Effector memory CD8-positive, alpha-beta T cell (primary cell): ENCODE measurements at regions not wholly inside any gene's neighbourhood (a gene's known extent, or its start where the extent isn't known, plus 50 kb on each side); places are given as distances from the start of the nearest gene placed in this dataset.

ENCODE experiments used
- ATAC-seq: fragments of 150-1000 bp; cut with Tn5 transposase; replicated peaks from 2 replicates; pipeline ENCODE4 v1.10.0; 2021; ENCODE audit warnings: mild to moderate bottlenecking, moderate library complexity
- DNase-seq, 3 experiments: peaks; one replicate each; pipeline ENCODE4 v3.0.0; 2021
- H3K27ac Mint-ChIP-seq, 2 donors: one replicate each; pipeline ENCODE4 v1.8.0; 2022; ENCODE audit warnings: mild to moderate bottlenecking in 2 of 2, mixed read lengths in 2 of 2, moderate library complexity in 2 of 2
- H3K27me3 Mint-ChIP-seq, 2 donors: one replicate each; pipeline ENCODE4 v1.8.0; 2022; ENCODE audit warnings: mixed read lengths in 2 of 2
- H3K36me3 Mint-ChIP-seq: one replicate; pipeline ENCODE4 v1.8.0; 2022; ENCODE audit warnings: mild to moderate bottlenecking, moderate library complexity, mixed read lengths; ENCODE audit not compliant: insufficient read depth
- H3K4me1 Mint-ChIP-seq, 2 donors: one replicate each; pipeline ENCODE4 v1.8.0; 2022; ENCODE audit warnings: low read depth in 2 of 2, mixed read lengths in 2 of 2
- H3K4me3 Mint-ChIP-seq, 2 donors: one replicate each; pipeline ENCODE4 v1.8.0; 2022; ENCODE audit warnings: mild to moderate bottlenecking in 2 of 2, mixed read lengths in 2 of 2, moderate library complexity in 2 of 2
- H3K9me3 Mint-ChIP-seq, 2 donors: one replicate each; pipeline ENCODE4 v1.8.0; 2022; ENCODE audit warnings: mixed read lengths in 2 of 2

- H3K27me3 Mint-ChIP-seq = no peaks in the 10 kb centered on the region
- H3K9me3 Mint-ChIP-seq = peaks cover 6 to 20% of the 10 kb centered on the region in 2 donors
- DNase-seq (no peak), ATAC-seq (no peak)
- H3K4me3 Mint-ChIP-seq = no peak overlapping the region
- no peaks in the 10 kb centered on the region for H3K36me3 Mint-ChIP-seq
- H3K27ac Mint-ChIP-seq = no peak overlapping the region
- no peaks in the 10 kb centered on the region for H3K4me1 Mint-ChIP-seq
These were observed 577.0 kb upstream of the TBX3 start for GRCh38 chr12:115260762-115261675.

DNA sequence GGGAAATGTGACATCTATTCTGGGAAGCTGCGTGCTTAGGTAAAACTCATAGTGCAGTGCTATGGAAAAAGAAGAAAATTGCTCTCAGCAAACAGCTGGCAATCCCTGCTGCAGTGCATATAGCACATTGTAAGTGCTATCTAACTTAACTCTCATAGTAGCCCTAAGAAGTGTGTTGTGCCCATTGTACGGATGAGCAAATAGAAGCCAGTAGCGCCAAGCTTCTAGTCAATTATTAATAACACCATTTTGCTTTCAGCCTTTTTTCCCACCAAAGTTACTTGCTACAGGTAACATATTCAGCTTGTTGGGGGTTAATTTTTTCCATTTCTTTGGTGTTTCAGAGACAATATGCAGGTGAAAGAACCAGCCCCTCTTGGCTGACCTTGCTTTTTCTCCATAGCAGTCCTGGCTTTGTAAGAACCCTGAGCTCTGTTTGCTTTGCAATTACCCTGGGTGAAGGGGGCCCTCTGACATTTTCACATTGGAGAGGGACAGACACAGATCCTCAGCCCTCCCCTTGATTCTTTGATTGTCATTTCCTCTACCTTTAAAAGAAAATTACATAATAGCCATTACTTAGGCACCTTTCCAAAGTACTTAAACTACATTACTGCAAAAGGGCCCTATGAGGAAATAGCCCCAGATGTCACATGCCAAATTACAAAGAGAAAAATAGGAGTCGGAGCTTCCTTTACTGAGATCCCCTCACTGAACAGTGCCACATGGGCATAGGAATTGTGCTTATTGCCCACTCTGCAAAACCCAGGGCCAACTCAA lies 576.2 kb upstream of the TBX3 start:
- H3K27ac Mint-ChIP-seq = no peak overlapping the region
- no peak for DNase-seq
- no peaks in the 10 kb centered on the region for H3K27me3 Mint-ChIP-seq
- H3K4me1 Mint-ChIP-seq = no peaks in the 10 kb centered on the region
- ATAC-seq = no peak
- no peaks in the 10 kb centered on the region for H3K36me3 Mint-ChIP-seq
- H3K9me3 Mint-ChIP-seq = peaks cover 6 to 20% of the 10 kb centered on the region in 2 donors
- H3K4me3 Mint-ChIP-seq = no peak overlapping the region

DNA sequence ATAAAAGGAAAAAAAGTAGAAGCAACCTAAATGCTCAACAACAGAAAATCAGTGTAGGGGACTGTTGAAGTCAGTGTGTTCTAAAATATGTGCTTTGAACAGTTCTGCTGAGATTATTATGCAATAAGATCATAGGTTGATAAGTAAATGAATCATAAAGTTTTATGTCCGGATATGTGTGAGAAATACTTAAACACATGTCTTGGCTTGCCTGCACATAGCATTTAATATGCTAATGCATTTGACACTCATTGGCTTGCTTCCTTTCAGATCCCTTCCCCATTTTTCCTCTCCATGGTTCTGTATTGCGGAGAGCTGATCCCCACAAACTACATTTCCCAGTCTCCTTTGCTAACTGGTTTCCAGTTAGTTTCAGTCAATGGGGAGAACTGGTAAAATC lies 573.8 kb upstream of the TBX3 start:
- DNase-seq = no peak
- ATAC-seq = no peak
- no peak overlapping the region for H3K4me3 Mint-ChIP-seq

GRCh38 chr12:115255962-115256361 lies 572.0 kb upstream of the TBX3 start:
- Mint-ChIP-seq H3K27me3 (no peaks in the 10 kb centered on the region), H3K27ac (no peak overlapping the region), H3K9me3 (peaks cover 14 to 30% of the 10 kb centered on the region in 2 donors), H3K36me3 (no peaks in the 10 kb centered on the region), H3K4me3 (no peak overlapping the region), H3K4me1 (no peaks in the 10 kb centered on the region)
- ATAC-seq = no peak
- DNase-seq = no peak

More for the DNA sequence above, 573.8 kb upstream of the TBX3 start:
- H3K27me3 Mint-ChIP-seq = no peaks in the 10 kb centered on the region
- no peak overlapping the region for H3K27ac Mint-ChIP-seq
- H3K36me3 Mint-ChIP-seq = no peaks in the 10 kb centered on the region
- no peaks in the 10 kb centered on the region for H3K4me1 Mint-ChIP-seq
- H3K9me3 Mint-ChIP-seq = peaks cover 6 to 22% of the 10 kb centered on the region in 2 donors

- no peaks in the 10 kb centered on the region for H3K27me3 Mint-ChIP-seq
- peaks cover 14 to 30% of the 10 kb centered on the region in 2 donors for H3K9me3 Mint-ChIP-seq
- no peak overlapping the region for H3K4me3 Mint-ChIP-seq
- H3K4me1 Mint-ChIP-seq = no peaks in the 10 kb centered on the region
- ATAC-seq = no peak
- DNase-seq = no peak
- no peaks in the 10 kb centered on the region for H3K36me3 Mint-ChIP-seq
- H3K27ac Mint-ChIP-seq = no peak overlapping the region
These were observed 571.3 kb upstream of the TBX3 start for GRCh38 chr12:115255257-115255656.

- H3K27me3 Mint-ChIP-seq = no peaks in the 10 kb centered on the region
- no peaks in the 10 kb centered on the region for H3K4me1 Mint-ChIP-seq
- no peaks in the 10 kb centered on the region for H3K36me3 Mint-ChIP-seq
- no peak overlapping the region for H3K4me3 Mint-ChIP-seq
- ATAC-seq = no peak
- H3K27ac Mint-ChIP-seq = no peak overlapping the region
- no peak for DNase-seq
- H3K9me3 Mint-ChIP-seq = peaks cover 10 to 25% of the 10 kb centered on the region in 2 donors
These were observed 569.1 kb upstream of the TBX3 start for GRCh38 chr12:115253049-115253448.

GRCh38 chr12:115251727-115252126 lies 567.8 kb upstream of the TBX3 start:
- no peak for ATAC-seq
- H3K27ac Mint-ChIP-seq = no peak overlapping the region
- H3K36me3 Mint-ChIP-seq = peaks cover under 1% of the 10 kb centered on the region

DNA sequence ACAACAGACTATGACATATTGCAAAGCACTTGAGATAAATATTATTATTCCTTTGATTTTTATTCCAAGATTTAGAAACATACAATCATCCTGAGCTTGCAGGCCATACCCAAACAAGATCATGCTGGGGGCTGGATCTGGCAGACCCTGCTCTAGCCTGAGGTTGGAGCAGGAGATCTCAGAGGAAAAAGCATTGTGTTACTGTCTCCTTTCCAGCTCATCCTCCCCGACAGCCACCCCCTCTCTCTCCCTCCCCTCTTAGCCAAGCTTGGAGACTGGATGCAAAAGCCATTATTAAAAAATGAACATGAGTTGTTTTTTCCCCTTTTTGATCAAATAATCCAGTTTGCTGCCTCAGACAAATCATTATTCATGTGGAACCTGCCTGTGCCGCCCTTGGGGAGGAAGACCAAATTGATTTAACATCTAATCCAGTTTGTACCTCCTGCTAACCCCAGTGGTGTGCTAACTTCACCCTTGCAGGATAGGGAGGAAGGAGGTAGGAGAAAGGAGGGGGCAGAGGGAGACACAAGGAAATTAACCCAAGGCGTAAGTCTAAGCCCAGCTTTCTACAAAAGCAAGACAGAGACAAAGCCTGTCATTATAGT lies 565.8 kb upstream of the TBX3 start:
- no peaks in the 10 kb centered on the region for H3K27me3 Mint-ChIP-seq
- H3K36me3 Mint-ChIP-seq = peaks cover 4% of the 10 kb centered on the region
- no peak overlapping the region for H3K4me3 Mint-ChIP-seq
- DNase-seq (no peak), ATAC-seq (no peak)
- no peaks in the 10 kb centered on the region for H3K4me1 Mint-ChIP-seq
- H3K9me3 Mint-ChIP-seq = peaks cover 13 to 16% of the 10 kb centered on the region in 2 donors
- no peak overlapping the region for H3K27ac Mint-ChIP-seq

More at GRCh38 chr12:115251727-115252126, 567.8 kb upstream of the TBX3 start:
- H3K4me3 Mint-ChIP-seq = no peak overlapping the region
- no peak for DNase-seq
- H3K9me3 Mint-ChIP-seq = peaks cover 9 to 18% of the 10 kb centered on the region in 2 donors
- no peaks in the 10 kb centered on the region for H3K4me1 Mint-ChIP-seq
- no peaks in the 10 kb centered on the region for H3K27me3 Mint-ChIP-seq

DNA sequence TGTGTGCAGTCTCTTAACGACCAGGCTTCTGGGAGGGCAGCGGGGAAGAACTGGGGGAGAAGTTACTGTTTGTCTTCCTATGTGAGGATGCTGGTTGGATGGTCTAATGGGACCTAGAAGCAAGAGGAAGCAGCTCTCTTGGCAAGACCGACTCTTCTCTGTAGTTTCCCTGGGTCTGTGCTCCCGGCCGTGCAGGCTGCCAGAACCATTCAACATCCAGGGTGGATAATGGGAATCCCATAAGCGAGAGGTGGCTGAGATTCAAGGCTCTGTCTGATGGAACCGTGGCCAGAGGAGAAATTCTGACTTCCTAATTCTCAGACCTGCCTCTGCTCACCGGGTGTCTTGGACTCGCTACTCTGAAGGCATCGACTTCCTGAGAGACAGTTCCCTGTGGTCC lies 561.0 kb upstream of the TBX3 start:
- ATAC-seq (no peak), DNase-seq (no peak)
- Mint-ChIP-seq H3K9me3 (peaks cover 7 to 29% of the 10 kb centered on the region in 2 donors), H3K27me3 (no peaks in the 10 kb centered on the region), H3K36me3 (peaks cover 4% of the 10 kb centered on the region), H3K27ac (no peak overlapping the region), H3K4me1 (no peaks in the 10 kb centered on the region), H3K4me3 (no peak overlapping the region)

DNA sequence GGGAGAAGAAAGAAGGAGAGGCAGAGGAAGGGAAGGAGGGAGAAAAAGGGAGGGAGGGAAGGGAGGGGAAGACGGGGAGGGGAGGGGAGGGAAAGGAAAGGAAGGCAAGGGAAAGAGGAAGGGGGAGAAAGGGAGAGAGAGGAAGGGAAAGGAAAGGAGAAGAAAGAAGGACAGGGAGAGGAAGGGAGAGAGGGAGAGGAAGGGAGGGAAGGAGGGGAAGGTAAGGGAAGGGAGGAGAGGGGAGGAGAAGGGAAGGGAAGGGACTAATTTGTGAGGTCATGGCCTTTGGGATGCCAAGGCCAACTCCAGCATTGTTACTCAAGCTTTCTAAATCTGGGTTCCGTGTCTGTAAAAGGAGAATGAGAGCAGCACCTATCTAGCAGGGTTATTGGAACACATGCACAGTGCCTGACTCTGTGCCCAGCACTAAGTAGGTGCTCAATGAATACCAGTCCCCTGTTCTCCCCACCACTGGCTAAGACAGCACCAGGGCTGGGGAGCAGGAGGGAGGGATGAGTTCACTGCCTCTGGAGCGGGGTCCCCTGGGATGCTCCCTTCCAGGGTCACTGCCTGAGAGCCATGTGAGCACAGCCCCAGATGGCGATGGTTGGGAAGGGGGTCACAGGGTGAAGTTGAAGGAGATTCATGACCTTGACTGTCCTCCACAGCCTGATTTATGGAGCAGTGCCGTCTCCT lies 560.1 kb upstream of the TBX3 start:
- H3K4me1 Mint-ChIP-seq = no peaks in the 10 kb centered on the region
- DNase-seq (no peak), ATAC-seq (no peak)
- no peak overlapping the region for H3K27ac Mint-ChIP-seq
- H3K9me3 Mint-ChIP-seq = peaks cover 9 to 38% of the 10 kb centered on the region in 2 donors
- H3K36me3 Mint-ChIP-seq = peaks cover 4% of the 10 kb centered on the region
- H3K27me3 Mint-ChIP-seq = no peaks in the 10 kb centered on the region
- no peak overlapping the region for H3K4me3 Mint-ChIP-seq

GRCh38 chr12:115240251-115240650 lies 556.3 kb upstream of the TBX3 start:
- no peaks in the 10 kb centered on the region for H3K27me3 Mint-ChIP-seq

DNA sequence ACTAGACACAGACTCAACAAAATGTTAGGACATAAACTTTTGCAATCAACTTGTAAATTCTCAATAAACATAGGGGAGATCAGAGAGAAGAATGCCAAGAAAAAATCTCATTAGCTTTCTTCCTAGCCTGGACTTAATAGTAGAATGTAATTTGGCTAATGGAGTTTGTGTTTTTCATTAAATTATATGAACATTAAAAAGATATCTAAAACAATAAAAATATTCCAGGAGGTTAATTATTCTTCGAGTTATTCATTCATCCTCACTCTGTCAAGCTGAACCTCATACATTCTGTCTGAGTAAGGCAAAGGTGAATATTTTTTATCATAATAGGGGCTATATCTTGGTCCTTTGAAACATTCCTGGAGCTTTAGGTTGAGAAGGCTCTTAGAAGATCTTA lies 551.9 kb upstream of the TBX3 start:
- Mint-ChIP-seq H3K9me3 (peaks cover 12 to 33% of the 10 kb centered on the region in 2 donors), H3K4me3 (no peak overlapping the region), H3K27me3 (no peaks in the 10 kb centered on the region), H3K4me1 (no peaks in the 10 kb centered on the region), H3K36me3 (no peaks in the 10 kb centered on the region), H3K27ac (no peak overlapping the region)
- DNase-seq (no peak), ATAC-seq (no peak)

More at GRCh38 chr12:115240251-115240650, 556.3 kb upstream of the TBX3 start:
- H3K9me3 Mint-ChIP-seq = peaks cover 11 to 48% of the 10 kb centered on the region in 2 donors
- no peak for ATAC-seq
- H3K27ac Mint-ChIP-seq = no peak overlapping the region
- DNase-seq = no peak
- no peak overlapping the region for H3K4me3 Mint-ChIP-seq
- H3K36me3 Mint-ChIP-seq = no peaks in the 10 kb centered on the region
- no peaks in the 10 kb centered on the region for H3K4me1 Mint-ChIP-seq
